HG03575 (cell line): ENCODE measurements at regions not wholly inside any gene's neighbourhood (a gene's known extent, or its start where the extent isn't known, plus 50 kb on each side); places are given as distances from the start of the nearest gene placed in this dataset.
"Not testable (repeated sequence)": the region's sequence is repeated elsewhere in the genome, so short reads cannot be mapped to it uniquely, and the experiment has no call there.

ENCODE experiments used
- ATAC-seq: cut with Tn5 transposase; IDR thresholded peaks from one replicate; pipeline ENCODE4 v1.9.1; 2021; ENCODE audit not compliant: unreplicated experiment, insufficient number of reproducible peaks, low FRiP score; ENCODE audit errors: extremely low read depth

GRCh38 chrX:106468433-106468832 is 143.3 kb upstream of the RADX start:
- ATAC-seq, result no peak

GRCh38 chrX:106479920-106480319 is 131.9 kb upstream of the RADX start:
- ATAC-seq, result no peak

- ATAC-seq, result no peak
Observed at GRCh38 chrX:106481341-106481740, 130.4 kb upstream of the RADX start.

- peak; percentile 97 for ATAC-seq
Observed at GRCh38 chrX:106484233-106484632, 127.5 kb upstream of the RADX start.

GRCh38 chrX:106493210-106493816 is 118.5 kb upstream of the RADX start:
- ATAC-seq, result not testable (repeated sequence)

GRCh38 chrX:106499473-106499872 is 112.3 kb upstream of the RADX start:
- ATAC-seq, result no peak

DNA sequence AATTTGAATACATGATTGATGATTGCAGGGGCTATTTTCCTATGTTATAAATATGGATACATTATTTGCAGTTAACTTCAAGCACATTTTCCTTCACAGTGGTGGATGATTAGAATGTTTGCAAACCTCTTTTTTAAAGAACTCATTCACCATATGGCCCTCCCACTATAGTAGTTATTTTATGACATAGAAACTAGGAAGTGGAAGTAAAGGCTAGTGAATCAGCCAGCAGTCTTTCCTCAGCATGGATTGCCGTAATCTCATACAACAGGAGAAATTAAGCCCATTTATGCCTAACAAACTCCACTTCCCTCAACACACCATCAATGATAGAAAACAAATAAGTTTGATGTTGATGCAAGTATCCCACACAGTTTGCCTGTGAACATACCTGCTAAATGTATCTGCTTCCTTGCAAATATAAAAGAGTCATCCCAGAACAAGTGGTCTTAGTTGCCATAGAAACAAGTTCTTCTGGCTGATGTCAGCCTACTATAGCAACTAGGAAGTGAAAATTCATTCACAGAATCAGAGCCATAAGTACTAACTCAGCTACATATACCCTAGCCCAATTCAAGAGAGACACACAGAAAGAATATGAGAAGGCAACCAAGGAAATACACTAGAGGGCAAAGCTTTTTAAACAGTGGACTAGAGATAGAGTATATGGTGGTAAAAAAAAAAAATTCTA is 100.9 kb upstream of the RADX start:
- no peak for ATAC-seq
